HepG2 (cell line): ENCODE measurements at regions not wholly inside any gene's neighbourhood (a gene's known extent, or its start where the extent isn't known, plus 50 kb on each side); places are given as distances from the start of the nearest gene placed in this dataset.

Source experiments
- ATAC-seq: fragments of 200-7000 bp; cut with Tn5 transposase; 3 replicates; pipeline ENCODE4 v1.9.1; 2020; ENCODE audit warnings: mild to moderate bottlenecking, moderate library complexity
- BruUV-seq: library from RNA; stranded (reverse); fragments of 400-500 nt; replicated peaks from 2 replicates; lab custom pipeline; 2021; lab: Mats Ljungman, UMichigan
- CTCF ChIA-PET: fragments of 300-600 bp; formaldehyde crosslinking; extraction: SDS; loops from one replicate; lab custom pipeline; 2021; ENCODE audit warnings: low total read pairs, inconsistent platforms, low intra/inter-chr PET ratio; lab: Yijun Ruan, JAX
- POLR2A ChIA-PET: fragments of 350-600 bp; sonication (Branson Sonifier 250); formaldehyde crosslinking; loops from one replicate; lab custom pipeline; 2020; ENCODE audit warnings: antibody characterized with exemption, inconsistent platforms; lab: Yijun Ruan, JAX
- DNase-seq: peaks from one replicate; pipeline ENCODE4 v3.0.0-alpha.2; 2015; ENCODE audit warnings: low spot score
- FAIRE-seq: peaks from 3 replicates; lab custom pipeline; 2011; peaks lifted over from hg19 to GRCh38; lab: Jason Lieb, UNC
- H2AFZ ChIP-seq: one replicate; pipeline ENCODE4 v1.6.1; 2011; ENCODE audit warnings: low read length, inconsistent platforms
- H3K27ac ChIP-seq: fragments of 300-600 bp; 3 replicates; pipeline ENCODE4 v1.8.0; 2011; ENCODE audit warnings: mixed run types, mild to moderate bottlenecking, mixed read lengths, low read length, inconsistent platforms; ENCODE audit not compliant: insufficient read depth; ENCODE audit errors: extremely low read length
- H3K27me3 ChIP-seq, 2 experiments: fragments of 200-600 bp in 1 of 2; 2 replicates in 1 of 2; 3 replicates in 1 of 2; pipeline versions ENCODE4 v1.6.0 to v1.8.0; 2011; ENCODE audit warnings: low read length in 2 of 2, mild to moderate bottlenecking in 2 of 2, moderate library complexity in 2 of 2, inconsistent platforms in 1 of 2; ENCODE audit not compliant: insufficient read depth in 2 of 2, control insufficient read depth in 1 of 2
- H3K36me3 ChIP-seq, 2 experiments: fragments of 200-600 bp in 1 of 2; replicated peaks in 1 of 2; 2 replicates in 1 of 2; 3 replicates in 1 of 2; pipeline versions ENCODE4 v1.5.1 to v1.8.0; 2011; ENCODE audit warnings: low read length in 2 of 2, inconsistent platforms in 1 of 2; ENCODE audit not compliant: insufficient read depth in 2 of 2, control insufficient read depth in 1 of 2
- H3K4me1 ChIP-seq: 2 replicates; pipeline ENCODE4 v1.5.1; 2012; ENCODE audit warnings: low read length, inconsistent platforms; ENCODE audit not compliant: insufficient read depth
- H3K4me2 ChIP-seq: 2 replicates; pipeline ENCODE4 v1.6.0; 2011; ENCODE audit warnings: low read depth, low read length, inconsistent platforms
- H3K4me3 ChIP-seq, 3 experiments: fragments of 200-600 bp in 1 of 3; sonication (generic), shearing (Covaris generic) in 1 of 3; replicated peaks in 1 of 3; 2 replicates each; pipeline ENCODE4 v1.5.1; 2011 to 2016; ENCODE audit warnings: low read length in 3 of 3, inconsistent platforms in 2 of 3, low read depth in 2 of 3, mild to moderate bottlenecking in 2 of 3, control low read depth in 1 of 3, mixed read lengths in 1 of 3; ENCODE audit not compliant: insufficient read depth in 1 of 3
- H3K79me2 ChIP-seq: one replicate; pipeline ENCODE4 v1.6.1; 2011; ENCODE audit warnings: low read length, inconsistent platforms; ENCODE audit not compliant: insufficient read depth
- H3K9ac ChIP-seq: 2 replicates; pipeline ENCODE4 v1.6.0; 2011; ENCODE audit warnings: mild to moderate bottlenecking, low read depth, low read length, inconsistent platforms; ENCODE audit not compliant: insufficient read depth
- H3K9me3 ChIP-seq: 2 replicates; pipeline ENCODE4 v1.5.1; 2012; ENCODE audit warnings: mild to moderate bottlenecking, low read length
- H4K20me1 ChIP-seq: 2 replicates; pipeline ENCODE4 v1.6.0; 2011; ENCODE audit warnings: inconsistent platforms, mild to moderate bottlenecking, low read length, moderate library complexity; ENCODE audit not compliant: insufficient read depth
- ASH2L ChIP-seq: fragments of 300-600, 200-600 bp; sonication (generic); IDR thresholded peaks from 2 replicates; pipeline ENCODE4 v1.7.0; 2017; ENCODE audit warnings: low read depth, mild to moderate bottlenecking, moderate library complexity, mixed read lengths, low read length; ENCODE audit not compliant: insufficient read length
- IKZF1 ChIP-seq: fragments of 450-650 bp; IDR thresholded peaks from 2 replicates; pipeline ENCODE4 v1.7.1; 2016
- MAZ ChIP-seq, 2 experiments: sonication (generic) in 1 of 2; formaldehyde crosslinking in 1 of 2; IDR thresholded peaks; 2 replicates each; pipeline versions ENCODE4 v1.5.0 to v1.6.1; 2012 to 2020; ENCODE audit warnings: low read depth in 2 of 2, mild to moderate bottlenecking in 2 of 2, borderline replicate concordance in 1 of 2, improper control_type of control experiment in 1 of 2, low read length in 1 of 2, missing genetic modification reagents in 1 of 2, moderate library complexity in 1 of 2
- MXD1 ChIP-seq: sonication (generic); formaldehyde crosslinking; IDR thresholded peaks from 2 replicates; pipeline ENCODE4 v1.4.0; 2020; ENCODE audit warnings: mild to moderate bottlenecking, missing genetic modification reagents
- NR2C2 ChIP-seq: sonication (generic); formaldehyde crosslinking; IDR thresholded peaks from 2 replicates; pipeline ENCODE4 v1.4.0; 2020; ENCODE audit warnings: missing genetic modification reagents, mild to moderate bottlenecking, moderate library complexity, borderline replicate concordance
- POGK ChIP-seq: sonication (generic); formaldehyde crosslinking; conservative IDR thresholded peaks from 2 replicates; pipeline ENCODE4 v1.8.0; 2022; ENCODE audit warnings: mild to moderate bottlenecking, moderate library complexity, missing genetic modification reagents
- ZBTB10 ChIP-seq: sonication (generic); formaldehyde crosslinking; IDR thresholded peaks from 2 replicates; pipeline ENCODE4 v1.4.0; 2020; ENCODE audit warnings: missing genetic modification reagents, borderline replicate concordance
- ZBTB2 ChIP-seq: sonication (generic); formaldehyde crosslinking; IDR thresholded peaks from 2 replicates; pipeline ENCODE4 v1.8.0; 2022; ENCODE audit warnings: low read depth, missing genetic modification reagents
- ZBTB20 ChIP-seq: sonication (generic); formaldehyde crosslinking; IDR thresholded peaks from 2 replicates; pipeline ENCODE4 v1.8.1; 2023; ENCODE audit warnings: missing genetic modification reagents, low read depth, mild to moderate bottlenecking, borderline replicate concordance
- ZMYM4 ChIP-seq: sonication (generic); formaldehyde crosslinking; IDR thresholded peaks from 2 replicates; pipeline ENCODE4 v1.8.1; 2023; ENCODE audit warnings: mild to moderate bottlenecking, missing genetic modification reagents
- ZNF280B ChIP-seq: sonication (generic); formaldehyde crosslinking; IDR thresholded peaks from 2 replicates; pipeline ENCODE4 v1.5.0; 2020; ENCODE audit warnings: missing genetic modification reagents, mild to moderate bottlenecking, borderline replicate concordance
- ZNF780A ChIP-seq: sonication (generic); formaldehyde crosslinking; IDR thresholded peaks from 2 replicates; pipeline ENCODE4 v1.8.0; 2022; ENCODE audit warnings: mild to moderate bottlenecking, missing genetic modification reagents, moderate library complexity
- ZNF782 ChIP-seq: sonication (generic); formaldehyde crosslinking; IDR thresholded peaks from 2 replicates; pipeline ENCODE4 v1.4.0; 2020; ENCODE audit warnings: missing genetic modification reagents, mild to moderate bottlenecking, borderline replicate concordance
- ZSCAN29 ChIP-seq: sonication (generic); formaldehyde crosslinking; conservative IDR thresholded peaks from 2 replicates; pipeline ENCODE4 v1.4.0; 2020; ENCODE audit warnings: mild to moderate bottlenecking, missing genetic modification reagents
- WGBS: methylation state at CpG from one replicate; pipeline ENCODE4 v1.1.6; 2017; ENCODE audit warnings: low lambda C conversion rate; 5-methylcytosine and 5-hydroxymethylcytosine counted together
- in situ Hi-C: cut with HindIII; loops from 2 replicates; pipeline ENCODE4 v1.10.0; 2017; ENCODE audit warnings: low pct_unique_long_range_greater_than_20kb; ENCODE audit not compliant: extremely low pct_ligation_motif_present
- intact Hi-C: fragments of 100-400 bp; cut with micrococcal nuclease; formaldehyde crosslinking; loops from one replicate; pipeline ENCODE4 v1.10.0; 2022; ENCODE audit not compliant: unreplicated experiment

GRCh38 chr4:96406742-96407141, 566.8 kb downstream of the PDHA2 start:
- ChIA-PET CTCF (no interaction called here), POLR2A (no interaction called here)
- H2AFZ ChIP-seq, result no peak overlapping the region
- no peaks in the 10 kb centered on the region for H3K27me3 ChIP-seq
- peaks cover 12% of the 10 kb centered on the region; the same call in 1 of the 2 replicates for H3K9me3 ChIP-seq
- H3K36me3 ChIP-seq, result no peaks in the 10 kb centered on the region
- H3K79me2 ChIP-seq, result no peaks in the 10 kb centered on the region
- in situ Hi-C loops, result no loop called here
- H3K27ac ChIP-seq, result no peak overlapping the region
- DNase-seq (no peak), FAIRE-seq (no peak), ATAC-seq (no peak)
- H3K4me2 ChIP-seq, result no peak overlapping the region
- H3K4me1 ChIP-seq, result no peaks in the 10 kb centered on the region
- intact Hi-C loops, result no loop called here
- BruUV-seq, result no TSS peak
- H3K4me3 ChIP-seq, result no peak overlapping the region
- H4K20me1 ChIP-seq, result no peaks in the 10 kb centered on the region
- WGBS, result 15% methylated on average over 3 of the region's 3 CpGs
- no peak overlapping the region for H3K9ac ChIP-seq
- TF ChIP-seq ZBTB20 (CRISPR knock-in tag) (no peak), POGK (CRISPR knock-in tag) (no peak), MXD1 (CRISPR knock-in tag) (no peak), MAZ (IDR thresholded peaks at IDR 0.05; ENCODE audit: borderline replicate concordance, low read depth, low read length) (no peak), MAZ (CRISPR knock-in tag; IDR thresholded peaks at IDR 0.05; ENCODE audit: low read depth) (no peak), ASH2L (no peak), ZMYM4 (CRISPR knock-in tag) (no peak), ZBTB10 (CRISPR knock-in tag) (no peak), NR2C2 (CRISPR knock-in tag) (no peak), ZNF280B (CRISPR knock-in tag) (no peak), ZSCAN29 (CRISPR knock-in tag) (no peak), ZNF782 (CRISPR knock-in tag) (no peak), IKZF1 (no peak), ZBTB2 (CRISPR knock-in tag) (no peak), ZNF780A (no peak)
